Liver (tissue), 8 donors: ENCODE measurements at regions not wholly inside any gene's neighbourhood (a gene's known extent, or its start where the extent isn't known, plus 50 kb on each side); places are given as distances from the start of the nearest gene placed in this dataset.

Source experiments
- DNase-seq: peaks from one replicate; pipeline ENCODE4 v3.0.0-alpha.2; 2017; ENCODE audit warnings: low spot score
- H3K27ac ChIP-seq, 2 donors: one replicate each; pipeline ENCODE4 v1.7.0; 2013; ENCODE audit warnings: inconsistent platforms in 2 of 2, low read length in 2 of 2, control low read depth in 1 of 2, low read depth in 1 of 2, mild to moderate bottlenecking in 1 of 2
- H3K27me3 ChIP-seq, 4 donors: one replicate each; pipeline versions ENCODE4 v1.6.1 to v1.7.0; 2013; ENCODE audit warnings: low read length in 3 of 4, inconsistent platforms in 1 of 4, mild to moderate bottlenecking in 1 of 4, moderate library complexity in 1 of 4; ENCODE audit not compliant: control insufficient read depth in 4 of 4, insufficient read depth in 4 of 4
- H3K36me3 ChIP-seq, 4 donors: one replicate each; pipeline versions ENCODE4 v1.6.1 to v1.7.0; 2013; ENCODE audit warnings: low read length in 3 of 4, mild to moderate bottlenecking in 3 of 4, low read depth in 1 of 4, moderate library complexity in 1 of 4; ENCODE audit not compliant: control insufficient read depth in 4 of 4, insufficient read depth in 3 of 4
- H3K4me1 ChIP-seq, 4 donors: one replicate each; pipeline versions ENCODE4 v1.6.1 to v1.7.0; 2013; ENCODE audit warnings: low read length in 3 of 4, mild to moderate bottlenecking in 3 of 4, moderate library complexity in 1 of 4; ENCODE audit not compliant: control insufficient read depth in 4 of 4, insufficient read depth in 4 of 4
- H3K4me3 ChIP-seq, 3 donors: one replicate each; pipeline versions ENCODE4 v1.6.1 to v1.7.0; 2013; ENCODE audit warnings: low read length in 3 of 3, control low read depth in 1 of 3, low read depth in 1 of 3, mild to moderate bottlenecking in 1 of 3
- H3K9ac ChIP-seq, 2 donors: one replicate each; pipeline ENCODE4 v1.7.0; 2013; ENCODE audit warnings: low read length in 2 of 2, mild to moderate bottlenecking in 2 of 2, moderate library complexity in 2 of 2, control low read depth in 1 of 2, low read depth in 1 of 2
- H3K9me3 ChIP-seq, 4 donors: one replicate each; pipeline versions ENCODE4 v1.6.1 to v1.7.0; 2013; ENCODE audit warnings: low read length in 3 of 4; ENCODE audit not compliant: control insufficient read depth in 4 of 4
- FOXA1 ChIP-seq: IDR thresholded peaks from 2 replicates; pipeline ENCODE4 v1.6.1; 2016; ENCODE audit warnings: antibody characterized with exemption
- FOXA2 ChIP-seq: IDR thresholded peaks from 2 replicates; pipeline ENCODE4 v1.6.1; 2016; ENCODE audit warnings: antibody characterized with exemption
- GABPA ChIP-seq, 2 donors: IDR thresholded peaks in 1 of 2; conservative IDR thresholded peaks in 1 of 2; 2 replicates each; pipeline ENCODE4 v1.6.1; 2016; ENCODE audit warnings: antibody characterized with exemption in 2 of 2, mild to moderate bottlenecking in 1 of 2, moderate library complexity in 1 of 2
- HNF4A ChIP-seq, 2 donors: conservative IDR thresholded peaks; 2 replicates each; pipeline ENCODE4 v1.6.1; 2016; ENCODE audit warnings: antibody characterized with exemption in 2 of 2, mild to moderate bottlenecking in 2 of 2
- HNF4G ChIP-seq: IDR thresholded peaks from 2 replicates; pipeline ENCODE4 v1.6.1; 2016; ENCODE audit warnings: antibody characterized with exemption
- JUND ChIP-seq, 2 donors: IDR thresholded peaks; 2 replicates each; pipeline ENCODE4 v1.6.1; 2016; ENCODE audit warnings: antibody characterized with exemption in 2 of 2
- RXRA ChIP-seq, 2 donors: IDR thresholded peaks; 2 replicates each; pipeline ENCODE4 v1.6.1; 2017 to 2018; ENCODE audit warnings: antibody characterized with exemption in 2 of 2, mild to moderate bottlenecking in 1 of 2
- SP1 ChIP-seq: IDR thresholded peaks from 2 replicates; pipeline ENCODE4 v1.6.1; 2018; ENCODE audit warnings: antibody characterized with exemption, mild to moderate bottlenecking
- TAF1 ChIP-seq: conservative IDR thresholded peaks from 2 replicates; pipeline ENCODE4 v1.6.1; 2016; ENCODE audit warnings: antibody characterized with exemption, mild to moderate bottlenecking
- WGBS: extraction: QIAGEN DNeasy Blood & Tissue Kit; methylation state at CpG from one replicate; pipeline ENCODE4 v1.1.7; 2013; 5-methylcytosine and 5-hydroxymethylcytosine counted together
- TF ChIP-seq, protein P1 (sequence below): IDR thresholded peaks from 2 replicates; pipeline ENCODE4 v1.6.1; 2016; ENCODE audit warnings: antibody characterized with exemption, mild to moderate bottlenecking
- TF ChIP-seq, protein P2 (sequence below): IDR thresholded peaks from 2 replicates; pipeline ENCODE4 v1.6.1; 2016; ENCODE audit warnings: antibody characterized with exemption
- TF ChIP-seq, protein P3 (sequence below): fragments of 150-350 bp; IDR thresholded peaks from 2 replicates; pipeline ENCODE4 v1.5.1; 2017; ENCODE audit warnings: improper control_type of control experiment, low read depth, low read length; ENCODE audit not compliant: missing input control
- donor health status: healthy.
- donor health status: healthy.
- donor health status: healthy.
- donor health status: healthy.
- donor health status: healthy.

DNA sequence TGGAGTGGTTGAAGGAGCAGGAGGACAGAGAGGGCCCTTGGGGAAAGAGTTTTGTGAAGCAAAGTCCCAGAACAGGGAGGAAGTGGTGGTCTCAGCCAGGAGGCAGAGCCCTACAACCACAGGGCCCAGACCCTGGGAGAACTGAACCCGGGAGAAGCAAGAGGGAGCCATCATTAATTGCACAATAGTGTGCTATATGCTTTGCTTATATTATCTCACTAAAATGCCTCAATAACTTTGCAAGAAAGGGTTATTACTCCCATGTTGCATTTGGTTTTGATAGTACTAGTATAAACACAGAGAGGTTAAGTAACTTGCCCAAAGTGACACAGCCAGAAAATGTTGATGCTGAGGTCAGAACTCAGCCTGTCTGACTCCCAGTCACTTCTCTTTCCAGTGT lies 124.3 kb downstream of the FOXD2 start:
- DNase-seq = no peak
- WGBS = 87% methylated on average over 1 of the region's 1 CpG
- no peak overlapping the region for H3K4me3 ChIP-seq
- no peak overlapping the region for H3K9ac ChIP-seq
- H3K27me3 ChIP-seq = no peaks in the 10 kb centered on the region
- no peaks in the 10 kb centered on the region for H3K9me3 ChIP-seq
- TF ChIP-seq JUND (IDR thresholded peaks at IDR 0.05) = no peak
- no peak for TF ChIP-seq RXRA (IDR thresholded peaks at IDR 0.05)
- no peak for TF ChIP-seq GABPA (IDR thresholded peaks at IDR 0.05 in 1 of 2, conservative IDR thresholded peaks at IDR 0.05 in 1 of 2)
- no peak for TF ChIP-seq TAF1
- no peak for TF ChIP-seq FOXA2
- TF ChIP-seq SP1 = no peak
- TF ChIP-seq HNF4A (conservative IDR thresholded peaks at IDR 0.05) = no peak
- no peak for TF ChIP-seq HNF4G
- TF ChIP-seq, protein P1, sequence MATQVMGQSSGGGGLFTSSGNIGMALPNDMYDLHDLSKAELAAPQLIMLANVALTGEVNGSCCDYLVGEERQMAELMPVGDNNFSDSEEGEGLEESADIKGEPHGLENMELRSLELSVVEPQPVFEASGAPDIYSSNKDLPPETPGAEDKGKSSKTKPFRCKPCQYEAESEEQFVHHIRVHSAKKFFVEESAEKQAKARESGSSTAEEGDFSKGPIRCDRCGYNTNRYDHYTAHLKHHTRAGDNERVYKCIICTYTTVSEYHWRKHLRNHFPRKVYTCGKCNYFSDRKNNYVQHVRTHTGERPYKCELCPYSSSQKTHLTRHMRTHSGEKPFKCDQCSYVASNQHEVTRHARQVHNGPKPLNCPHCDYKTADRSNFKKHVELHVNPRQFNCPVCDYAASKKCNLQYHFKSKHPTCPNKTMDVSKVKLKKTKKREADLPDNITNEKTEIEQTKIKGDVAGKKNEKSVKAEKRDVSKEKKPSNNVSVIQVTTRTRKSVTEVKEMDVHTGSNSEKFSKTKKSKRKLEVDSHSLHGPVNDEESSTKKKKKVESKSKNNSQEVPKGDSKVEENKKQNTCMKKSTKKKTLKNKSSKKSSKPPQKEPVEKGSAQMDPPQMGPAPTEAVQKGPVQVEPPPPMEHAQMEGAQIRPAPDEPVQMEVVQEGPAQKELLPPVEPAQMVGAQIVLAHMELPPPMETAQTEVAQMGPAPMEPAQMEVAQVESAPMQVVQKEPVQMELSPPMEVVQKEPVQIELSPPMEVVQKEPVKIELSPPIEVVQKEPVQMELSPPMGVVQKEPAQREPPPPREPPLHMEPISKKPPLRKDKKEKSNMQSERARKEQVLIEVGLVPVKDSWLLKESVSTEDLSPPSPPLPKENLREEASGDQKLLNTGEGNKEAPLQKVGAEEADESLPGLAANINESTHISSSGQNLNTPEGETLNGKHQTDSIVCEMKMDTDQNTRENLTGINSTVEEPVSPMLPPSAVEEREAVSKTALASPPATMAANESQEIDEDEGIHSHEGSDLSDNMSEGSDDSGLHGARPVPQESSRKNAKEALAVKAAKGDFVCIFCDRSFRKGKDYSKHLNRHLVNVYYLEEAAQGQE = no peak
- no peaks in the 10 kb centered on the region for H3K36me3 ChIP-seq
- H3K27ac ChIP-seq = no peak overlapping the region
- H3K4me1 ChIP-seq = peaks cover 6 to 22% (median 14%) of the 10 kb centered on the region in 4 donors

DNA sequence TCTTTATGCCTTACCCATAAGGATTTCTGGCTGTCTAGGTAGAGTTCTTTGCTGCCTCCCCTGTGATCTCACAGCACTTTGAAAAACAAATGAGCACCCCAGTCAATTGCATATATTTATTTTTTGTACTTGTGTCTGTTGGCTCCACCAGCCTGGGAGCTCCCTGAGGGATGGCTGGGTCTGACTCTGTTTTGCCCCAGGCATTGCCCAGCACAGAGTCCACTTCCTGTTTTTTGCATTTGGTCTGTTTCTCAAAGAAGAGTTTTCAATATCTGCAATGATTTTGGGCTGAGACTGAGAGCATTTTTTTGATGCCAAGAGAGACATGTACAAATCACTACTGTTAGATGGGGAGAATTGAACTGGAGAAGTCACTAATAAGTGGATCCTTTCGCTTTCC lies 125.0 kb downstream of the FOXD2 start:
- Histone ChIP-seq H3K36me3 (no peaks in the 10 kb centered on the region), H3K4me1 (peaks cover 6 to 22% (median 14%) of the 10 kb centered on the region in 4 donors), H3K9me3 (no peaks in the 10 kb centered on the region), H3K27ac (no peak overlapping the region), H3K9ac (no peak overlapping the region), H3K27me3 (no peaks in the 10 kb centered on the region), H3K4me3 (no peak overlapping the region)
- 95% methylated on average over 1 of the region's 1 CpG for WGBS
- TF ChIP-seq FOXA1 (no peak), RXRA (IDR thresholded peaks at IDR 0.05) (no peak), TAF1 (no peak), JUND (IDR thresholded peaks at IDR 0.05) (no peak), FOXA2 (no peak), SP1 (no peak)
- TF ChIP-seq, protein P2, sequence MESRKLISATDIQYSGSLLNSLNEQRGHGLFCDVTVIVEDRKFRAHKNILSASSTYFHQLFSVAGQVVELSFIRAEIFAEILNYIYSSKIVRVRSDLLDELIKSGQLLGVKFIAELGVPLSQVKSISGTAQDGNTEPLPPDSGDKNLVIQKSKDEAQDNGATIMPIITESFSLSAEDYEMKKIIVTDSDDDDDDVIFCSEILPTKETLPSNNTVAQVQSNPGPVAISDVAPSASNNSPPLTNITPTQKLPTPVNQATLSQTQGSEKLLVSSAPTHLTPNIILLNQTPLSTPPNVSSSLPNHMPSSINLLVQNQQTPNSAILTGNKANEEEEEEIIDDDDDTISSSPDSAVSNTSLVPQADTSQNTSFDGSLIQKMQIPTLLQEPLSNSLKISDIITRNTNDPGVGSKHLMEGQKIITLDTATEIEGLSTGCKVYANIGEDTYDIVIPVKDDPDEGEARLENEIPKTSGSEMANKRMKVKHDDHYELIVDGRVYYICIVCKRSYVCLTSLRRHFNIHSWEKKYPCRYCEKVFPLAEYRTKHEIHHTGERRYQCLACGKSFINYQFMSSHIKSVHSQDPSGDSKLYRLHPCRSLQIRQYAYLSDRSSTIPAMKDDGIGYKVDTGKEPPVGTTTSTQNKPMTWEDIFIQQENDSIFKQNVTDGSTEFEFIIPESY = no peak
- TF ChIP-seq, protein P3, sequence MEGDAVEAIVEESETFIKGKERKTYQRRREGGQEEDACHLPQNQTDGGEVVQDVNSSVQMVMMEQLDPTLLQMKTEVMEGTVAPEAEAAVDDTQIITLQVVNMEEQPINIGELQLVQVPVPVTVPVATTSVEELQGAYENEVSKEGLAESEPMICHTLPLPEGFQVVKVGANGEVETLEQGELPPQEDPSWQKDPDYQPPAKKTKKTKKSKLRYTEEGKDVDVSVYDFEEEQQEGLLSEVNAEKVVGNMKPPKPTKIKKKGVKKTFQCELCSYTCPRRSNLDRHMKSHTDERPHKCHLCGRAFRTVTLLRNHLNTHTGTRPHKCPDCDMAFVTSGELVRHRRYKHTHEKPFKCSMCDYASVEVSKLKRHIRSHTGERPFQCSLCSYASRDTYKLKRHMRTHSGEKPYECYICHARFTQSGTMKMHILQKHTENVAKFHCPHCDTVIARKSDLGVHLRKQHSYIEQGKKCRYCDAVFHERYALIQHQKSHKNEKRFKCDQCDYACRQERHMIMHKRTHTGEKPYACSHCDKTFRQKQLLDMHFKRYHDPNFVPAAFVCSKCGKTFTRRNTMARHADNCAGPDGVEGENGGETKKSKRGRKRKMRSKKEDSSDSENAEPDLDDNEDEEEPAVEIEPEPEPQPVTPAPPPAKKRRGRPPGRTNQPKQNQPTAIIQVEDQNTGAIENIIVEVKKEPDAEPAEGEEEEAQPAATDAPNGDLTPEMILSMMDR = no peak
- no peak for DNase-seq
